ENCODE measurements at regions not wholly inside any gene's neighbourhood (a gene's known extent, or its start where the extent isn't known, plus 50 kb on each side); places are given as distances from the start of the nearest gene placed in this dataset.

DNA sequence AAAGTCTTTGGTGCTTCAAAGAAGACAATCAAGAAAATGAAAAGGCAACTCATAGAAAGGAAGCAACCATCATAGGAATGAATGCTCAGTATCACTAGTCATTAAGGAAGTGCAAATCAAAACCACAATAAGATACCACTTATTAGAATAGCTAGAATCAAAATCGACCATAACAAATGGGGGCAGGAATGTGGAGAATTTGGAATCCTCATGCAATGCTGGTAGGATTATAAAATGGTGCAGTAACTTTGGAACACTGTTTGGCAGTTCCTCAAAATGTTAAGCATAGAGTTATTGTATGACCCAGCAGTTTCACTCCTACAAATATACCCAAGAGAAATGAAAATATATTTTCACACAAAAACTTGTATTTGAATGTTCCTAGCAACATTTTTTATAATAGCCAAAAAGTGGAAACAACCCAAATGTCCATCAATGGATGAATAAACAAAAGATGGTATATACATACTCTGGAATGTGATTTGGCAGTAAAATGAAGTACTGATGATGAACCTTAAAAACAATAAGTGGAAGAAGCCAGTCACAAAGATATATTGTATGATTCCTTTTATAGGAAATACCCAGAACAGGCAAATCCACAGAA, 105.6 kb downstream of the MIS18A start:
- DNase-seq (ENCODE audit: low read depth in 1 of 2, low spot score in 1 of 2) (no peak), ATAC-seq (no peak), FAIRE-seq (no peak)
- Histone ChIP-seq H3K4me2 (no peak overlapping the region), H3K9me3 (no peaks in the 10 kb centered on the region), H3K27ac (no peak overlapping the region), H3K4me3 (no peak overlapping the region), H3K4me1 (no peaks in the 10 kb centered on the region)
- ChIA-PET CTCF (no interaction called here), POLR2A (no interaction called here)
- TF ChIP-seq JUN (IDR thresholded peaks at IDR 0.05): no peak
- WGBS (ENCODE audit: missing lambda C conversion rate): 0% methylated on average over 1 of the region's 1 CpG

DNA sequence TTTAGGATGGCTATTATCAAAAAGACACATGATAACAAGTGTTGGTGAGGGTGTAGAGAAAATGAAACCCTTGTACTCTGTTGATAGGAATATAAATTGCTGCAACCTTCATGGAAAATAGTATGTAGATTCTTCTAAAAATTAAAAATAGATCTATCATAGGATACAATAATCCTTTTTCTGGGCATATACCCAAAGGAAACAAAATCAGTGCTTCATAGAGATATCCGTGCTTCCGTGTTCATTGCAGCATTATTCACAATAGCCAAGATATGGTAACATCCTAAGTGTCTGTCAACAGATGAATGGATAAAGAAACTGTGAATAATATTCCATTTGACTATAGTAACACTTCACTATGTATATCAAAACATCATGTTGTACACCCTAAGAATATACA, 106.7 kb downstream of the MIS18A start:
- ChIA-PET POLR2A (no interaction called here), CTCF (interaction anchor here (0.6 kb wide), 1 partner anchor 34 kb away, joined by 5 read pairs; no protein-coding TSS in a partner anchor)
- no peak overlapping the region for H3K4me2 ChIP-seq
- H3K4me3 ChIP-seq: no peak overlapping the region
- 0% methylated on average over 2 of the region's 2 CpGs for WGBS (ENCODE audit: missing lambda C conversion rate)
- ATAC-seq (no peak), DNase-seq (ENCODE audit: low read depth in 1 of 2, low spot score in 1 of 2) (no peak), FAIRE-seq (no peak)
- H3K27ac ChIP-seq: no peak overlapping the region
- H3K4me1 ChIP-seq: no peaks in the 10 kb centered on the region
- TF ChIP-seq, protein P1, sequence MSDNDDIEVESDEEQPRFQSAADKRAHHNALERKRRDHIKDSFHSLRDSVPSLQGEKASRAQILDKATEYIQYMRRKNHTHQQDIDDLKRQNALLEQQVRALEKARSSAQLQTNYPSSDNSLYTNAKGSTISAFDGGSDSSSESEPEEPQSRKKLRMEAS (IDR thresholded peaks at IDR 0.05): no peak
- TF ChIP-seq KDM5A (IDR thresholded peaks at IDR 0.05) (no peak), CBX2 (IDR thresholded peaks at IDR 0.05; ENCODE audit: borderline replicate concordance, low read depth) (no peak), EP300 (IDR thresholded peaks at IDR 0.05) (no peak), NR3C1 (IDR thresholded peaks at IDR 0.05) (no peak), BHLHE40 (IDR thresholded peaks at IDR 0.05; ENCODE audit: low read depth, low read length) (no peak), EHF (CRISPR knock-in tag; IDR thresholded peaks at IDR 0.05) (no peak), CBX8 (IDR thresholded peaks at IDR 0.05) (no peak), RAD21 (conservative IDR thresholded peaks at IDR 0.05 in 1 of 2, IDR thresholded peaks at IDR 0.05 in 1 of 2) (no peak), HDAC2 (IDR thresholded peaks at IDR 0.05) (no peak), NFE2L2 (conservative IDR thresholded peaks at IDR 0.05; ENCODE audit: low read length) (no peak), JUNB (IDR thresholded peaks at IDR 0.05) (no peak), POLR2AphosphoS2 (conservative IDR thresholded peaks at IDR 0.05; ENCODE audit: low read length) (no peak), ESRRA (IDR thresholded peaks at IDR 0.05; ENCODE audit: borderline replicate concordance, low read length) (no peak), RARB (CRISPR knock-in tag; IDR thresholded peaks at IDR 0.05) (no peak), SMC3 (IDR thresholded peaks at IDR 0.05) (no peak), TP53 (CRISPR knock-in tag; IDR thresholded peaks at IDR 0.05) (no peak)
- TF ChIP-seq, protein P2, sequence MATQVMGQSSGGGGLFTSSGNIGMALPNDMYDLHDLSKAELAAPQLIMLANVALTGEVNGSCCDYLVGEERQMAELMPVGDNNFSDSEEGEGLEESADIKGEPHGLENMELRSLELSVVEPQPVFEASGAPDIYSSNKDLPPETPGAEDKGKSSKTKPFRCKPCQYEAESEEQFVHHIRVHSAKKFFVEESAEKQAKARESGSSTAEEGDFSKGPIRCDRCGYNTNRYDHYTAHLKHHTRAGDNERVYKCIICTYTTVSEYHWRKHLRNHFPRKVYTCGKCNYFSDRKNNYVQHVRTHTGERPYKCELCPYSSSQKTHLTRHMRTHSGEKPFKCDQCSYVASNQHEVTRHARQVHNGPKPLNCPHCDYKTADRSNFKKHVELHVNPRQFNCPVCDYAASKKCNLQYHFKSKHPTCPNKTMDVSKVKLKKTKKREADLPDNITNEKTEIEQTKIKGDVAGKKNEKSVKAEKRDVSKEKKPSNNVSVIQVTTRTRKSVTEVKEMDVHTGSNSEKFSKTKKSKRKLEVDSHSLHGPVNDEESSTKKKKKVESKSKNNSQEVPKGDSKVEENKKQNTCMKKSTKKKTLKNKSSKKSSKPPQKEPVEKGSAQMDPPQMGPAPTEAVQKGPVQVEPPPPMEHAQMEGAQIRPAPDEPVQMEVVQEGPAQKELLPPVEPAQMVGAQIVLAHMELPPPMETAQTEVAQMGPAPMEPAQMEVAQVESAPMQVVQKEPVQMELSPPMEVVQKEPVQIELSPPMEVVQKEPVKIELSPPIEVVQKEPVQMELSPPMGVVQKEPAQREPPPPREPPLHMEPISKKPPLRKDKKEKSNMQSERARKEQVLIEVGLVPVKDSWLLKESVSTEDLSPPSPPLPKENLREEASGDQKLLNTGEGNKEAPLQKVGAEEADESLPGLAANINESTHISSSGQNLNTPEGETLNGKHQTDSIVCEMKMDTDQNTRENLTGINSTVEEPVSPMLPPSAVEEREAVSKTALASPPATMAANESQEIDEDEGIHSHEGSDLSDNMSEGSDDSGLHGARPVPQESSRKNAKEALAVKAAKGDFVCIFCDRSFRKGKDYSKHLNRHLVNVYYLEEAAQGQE (IDR thresholded peaks at IDR 0.05): no peak
- no peaks in the 10 kb centered on the region for H3K9me3 ChIP-seq

DNA sequence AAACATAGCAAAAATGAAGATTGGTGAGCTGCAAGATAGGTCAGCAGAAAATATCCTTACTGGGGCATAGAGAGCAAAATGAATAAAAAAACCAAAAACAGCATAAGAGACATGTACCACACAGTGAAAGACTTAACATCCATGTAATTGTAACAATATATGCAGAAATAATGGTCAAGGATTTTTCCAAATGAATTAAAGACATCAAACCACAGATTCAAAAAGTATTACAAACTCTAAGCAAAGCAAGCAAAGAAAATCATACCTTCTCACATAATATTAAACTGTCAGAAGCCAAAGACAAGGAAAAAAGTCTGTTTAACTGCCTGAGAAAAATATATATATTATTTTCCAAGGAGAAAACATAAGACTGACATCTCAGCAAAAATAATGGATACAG, 111.3 kb downstream of the MIS18A start:
- no peaks in the 10 kb centered on the region for H3K4me1 ChIP-seq
- no peak overlapping the region for H3K4me3 ChIP-seq
- H3K9me3 ChIP-seq: no peaks in the 10 kb centered on the region
- no peak for ATAC-seq
- H3K27ac ChIP-seq: no peak overlapping the region
- TF ChIP-seq RAD21 (conservative IDR thresholded peaks at IDR 0.05 in 1 of 2, IDR thresholded peaks at IDR 0.05 in 1 of 2) (no peak), HOXB5 (CRISPR knock-in tag; IDR thresholded peaks at IDR 0.05) (no peak), JUNB (IDR thresholded peaks at IDR 0.05) (no peak), CHD4 (IDR thresholded peaks at IDR 0.05; ENCODE audit: borderline replicate concordance) (no peak), RNF2 (IDR thresholded peaks at IDR 0.05; ENCODE audit: borderline replicate concordance, low read depth) (no peak), ZFP36 (IDR thresholded peaks at IDR 0.05; ENCODE audit: borderline replicate concordance, partially characterized antibody) (no peak), FOSB (CRISPR knock-in tag; IDR thresholded peaks at IDR 0.05) (no peak), FOXS1 (CRISPR knock-in tag; IDR thresholded peaks at IDR 0.05) (no peak), HEYL (CRISPR knock-in tag; IDR thresholded peaks at IDR 0.05) (no peak), HOXA7 (CRISPR knock-in tag; IDR thresholded peaks at IDR 0.05) (no peak), JUN (IDR thresholded peaks at IDR 0.05) (no peak), ZNF302 (CRISPR knock-in tag; IDR thresholded peaks at IDR 0.05) (no peak), EP300 (IDR thresholded peaks at IDR 0.05) (no peak), PHF8 (IDR thresholded peaks at IDR 0.05; ENCODE audit: borderline replicate concordance, low read depth) (no peak), CHD2 (IDR thresholded peaks at IDR 0.05; ENCODE audit: low read length, partially characterized antibody) (no peak), SREBF2 (IDR thresholded peaks at IDR 0.05) (no peak)
- TF ChIP-seq, protein P3, sequence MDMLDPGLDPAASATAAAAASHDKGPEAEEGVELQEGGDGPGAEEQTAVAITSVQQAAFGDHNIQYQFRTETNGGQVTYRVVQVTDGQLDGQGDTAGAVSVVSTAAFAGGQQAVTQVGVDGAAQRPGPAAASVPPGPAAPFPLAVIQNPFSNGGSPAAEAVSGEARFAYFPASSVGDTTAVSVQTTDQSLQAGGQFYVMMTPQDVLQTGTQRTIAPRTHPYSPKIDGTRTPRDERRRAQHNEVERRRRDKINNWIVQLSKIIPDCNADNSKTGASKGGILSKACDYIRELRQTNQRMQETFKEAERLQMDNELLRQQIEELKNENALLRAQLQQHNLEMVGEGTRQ (IDR thresholded peaks at IDR 0.05): no peak
- no peak for DNase-seq (ENCODE audit: low read depth in 1 of 2, low spot score in 1 of 2)
- no peak for FAIRE-seq
- no peak overlapping the region for H3K4me2 ChIP-seq
- ChIA-PET CTCF (no interaction called here), POLR2A (no interaction called here)

Data from A549 (cell line).